GM19351 (cell line): ENCODE measurements at regions not wholly inside any gene's neighbourhood (a gene's known extent, or its start where the extent isn't known, plus 50 kb on each side); places are given as distances from the start of the nearest gene placed in this dataset.

Experiments
- ATAC-seq: cut with Tn5 transposase; IDR thresholded peaks from one replicate; pipeline ENCODE4 v1.9.1; 2021; ENCODE audit warnings: mild to moderate bottlenecking, moderate library complexity; ENCODE audit not compliant: unreplicated experiment

DNA sequence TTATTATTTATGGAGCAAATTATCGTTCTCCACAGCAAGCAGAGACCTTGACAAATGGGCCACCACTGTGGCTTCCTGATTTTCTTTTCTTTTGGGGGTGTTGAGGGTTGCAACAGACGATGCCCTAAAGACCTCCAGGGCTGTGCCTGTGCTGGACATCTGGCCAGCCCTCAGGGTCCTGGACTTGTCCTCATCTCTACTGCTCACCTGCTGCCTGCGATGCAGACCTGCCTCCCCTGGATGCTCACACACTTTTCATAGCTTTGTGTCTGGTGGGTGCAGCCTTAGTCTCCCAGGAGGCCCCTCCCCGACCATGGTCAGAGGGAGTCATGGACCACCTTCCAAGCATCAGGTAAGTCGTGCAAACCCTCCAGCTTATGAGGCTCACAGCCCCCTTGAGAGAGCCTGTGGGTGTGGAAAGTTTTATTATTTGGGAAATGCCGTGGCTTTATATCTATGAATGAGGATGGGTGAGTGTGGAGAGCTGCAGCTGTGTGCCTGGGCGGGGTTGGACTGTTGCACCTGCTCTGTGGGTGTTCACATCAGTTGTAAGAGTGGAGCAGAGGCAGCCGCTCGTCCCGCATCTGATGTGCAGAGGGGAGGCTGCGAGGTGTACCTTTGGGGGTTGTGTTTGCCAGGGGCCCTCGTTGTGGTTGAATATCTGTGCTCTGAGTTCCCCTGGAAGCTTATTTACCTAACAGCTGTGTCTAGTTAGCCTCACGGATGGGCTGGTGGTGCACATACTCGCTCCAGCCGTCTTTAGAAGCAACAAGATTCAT lies 126.3 kb upstream of the IRX4 start:
- ATAC-seq = no peak

DNA sequence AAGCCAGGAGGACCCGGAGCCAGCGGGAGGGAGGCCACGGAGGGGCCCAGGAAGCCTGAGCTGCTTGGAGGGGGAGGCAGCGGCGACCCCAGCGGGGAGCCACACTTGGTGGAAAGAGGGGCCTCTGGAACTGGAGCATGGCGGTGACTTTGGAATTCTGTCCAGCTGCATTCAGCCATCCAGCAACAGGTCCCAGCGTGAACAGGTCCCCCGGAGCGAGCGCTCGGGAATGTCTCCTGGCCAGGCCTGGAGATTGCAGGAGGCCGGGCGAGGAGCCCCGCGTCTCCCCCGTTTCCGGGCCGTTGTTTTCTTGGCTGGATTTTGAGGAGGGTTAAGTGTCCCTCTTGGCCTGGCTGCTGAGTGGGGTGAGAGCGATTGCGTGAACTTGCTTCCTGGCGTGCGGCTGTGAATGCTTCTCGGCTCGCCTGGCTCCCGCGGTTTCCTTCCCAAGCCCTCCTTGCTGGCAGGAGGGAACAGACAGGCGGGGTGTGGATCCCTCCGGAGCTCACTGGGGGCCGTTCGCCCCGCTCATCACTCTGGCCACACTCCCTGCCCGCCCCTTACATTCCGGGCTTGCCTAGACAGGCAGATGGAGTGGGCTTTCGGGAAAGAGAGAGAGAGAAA lies 125.3 kb upstream of the IRX4 start:
- ATAC-seq = no peak

DNA sequence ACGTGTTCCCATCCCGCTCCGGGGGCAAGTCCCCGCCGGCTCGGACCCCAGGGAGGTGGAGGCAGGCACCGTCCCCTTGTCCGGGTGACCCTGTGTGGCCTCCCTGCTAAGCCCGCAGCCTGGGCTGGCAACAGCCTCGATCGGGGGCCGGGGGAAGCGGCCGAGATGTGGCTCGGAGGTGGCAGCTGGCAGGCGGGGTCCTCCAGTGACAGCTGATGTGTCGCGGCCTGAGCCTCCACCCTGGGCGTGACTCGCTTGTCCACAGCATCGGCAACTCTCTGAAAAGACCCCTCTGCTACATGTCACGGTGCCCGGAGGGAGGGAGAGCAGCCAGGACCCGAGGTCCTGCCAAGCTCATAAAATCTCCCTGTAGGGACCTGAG lies 124.8 kb upstream of the IRX4 start:
- no peak for ATAC-seq

DNA sequence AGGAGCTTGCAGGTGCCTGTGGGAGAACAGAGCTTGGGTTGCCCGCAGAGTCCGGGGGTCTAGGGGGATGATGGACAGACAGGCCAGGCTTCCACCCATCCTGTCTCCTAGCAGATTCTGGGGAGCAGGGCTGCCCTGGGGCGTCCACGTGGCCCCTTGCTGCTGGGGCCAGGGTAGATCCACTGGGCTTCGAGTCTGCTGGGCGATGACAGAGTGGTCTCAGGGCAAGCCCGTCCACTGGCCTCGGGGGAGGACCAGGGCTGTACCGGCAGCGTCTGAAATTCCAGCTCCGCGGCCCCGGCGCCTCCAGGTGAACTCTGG lies 124.2 kb upstream of the IRX4 start:
- no peak for ATAC-seq

DNA sequence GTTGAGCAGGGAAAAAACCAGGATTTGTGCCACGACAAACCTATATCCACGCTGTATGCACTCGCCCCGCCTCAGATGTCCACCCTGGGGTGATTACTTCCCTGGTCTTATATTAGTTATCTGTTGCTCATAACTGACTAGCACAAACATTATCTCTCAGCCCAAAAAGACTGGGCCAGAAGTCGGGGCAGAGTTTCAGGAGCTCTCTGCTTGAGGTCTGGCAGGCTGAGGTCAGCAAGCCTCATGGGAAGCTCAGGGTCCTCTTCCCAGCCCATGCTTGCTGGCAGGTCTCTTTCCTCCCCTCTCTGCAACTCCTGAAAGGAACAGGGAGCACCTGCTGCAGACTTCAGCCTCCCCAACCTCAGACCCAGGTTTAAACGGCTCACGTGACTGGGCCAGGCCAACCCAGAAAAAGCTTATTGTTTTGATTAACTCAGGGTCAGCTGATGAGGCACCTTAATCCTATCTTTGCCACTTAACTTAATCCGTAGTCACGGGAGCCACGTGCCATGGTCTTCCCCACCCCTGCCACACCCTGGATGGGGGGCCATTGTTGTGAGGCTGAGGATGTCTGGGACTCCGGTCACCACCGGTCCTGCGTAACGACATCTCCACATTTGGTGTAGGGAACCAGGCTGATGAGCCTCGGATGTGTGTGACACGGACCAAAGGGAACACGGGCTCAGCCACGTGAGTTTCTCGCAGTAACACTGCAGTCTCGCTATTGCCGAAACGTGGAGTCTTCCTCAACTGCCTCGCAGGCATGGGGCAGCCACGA lies 123.7 kb upstream of the IRX4 start:
- ATAC-seq = no peak

DNA sequence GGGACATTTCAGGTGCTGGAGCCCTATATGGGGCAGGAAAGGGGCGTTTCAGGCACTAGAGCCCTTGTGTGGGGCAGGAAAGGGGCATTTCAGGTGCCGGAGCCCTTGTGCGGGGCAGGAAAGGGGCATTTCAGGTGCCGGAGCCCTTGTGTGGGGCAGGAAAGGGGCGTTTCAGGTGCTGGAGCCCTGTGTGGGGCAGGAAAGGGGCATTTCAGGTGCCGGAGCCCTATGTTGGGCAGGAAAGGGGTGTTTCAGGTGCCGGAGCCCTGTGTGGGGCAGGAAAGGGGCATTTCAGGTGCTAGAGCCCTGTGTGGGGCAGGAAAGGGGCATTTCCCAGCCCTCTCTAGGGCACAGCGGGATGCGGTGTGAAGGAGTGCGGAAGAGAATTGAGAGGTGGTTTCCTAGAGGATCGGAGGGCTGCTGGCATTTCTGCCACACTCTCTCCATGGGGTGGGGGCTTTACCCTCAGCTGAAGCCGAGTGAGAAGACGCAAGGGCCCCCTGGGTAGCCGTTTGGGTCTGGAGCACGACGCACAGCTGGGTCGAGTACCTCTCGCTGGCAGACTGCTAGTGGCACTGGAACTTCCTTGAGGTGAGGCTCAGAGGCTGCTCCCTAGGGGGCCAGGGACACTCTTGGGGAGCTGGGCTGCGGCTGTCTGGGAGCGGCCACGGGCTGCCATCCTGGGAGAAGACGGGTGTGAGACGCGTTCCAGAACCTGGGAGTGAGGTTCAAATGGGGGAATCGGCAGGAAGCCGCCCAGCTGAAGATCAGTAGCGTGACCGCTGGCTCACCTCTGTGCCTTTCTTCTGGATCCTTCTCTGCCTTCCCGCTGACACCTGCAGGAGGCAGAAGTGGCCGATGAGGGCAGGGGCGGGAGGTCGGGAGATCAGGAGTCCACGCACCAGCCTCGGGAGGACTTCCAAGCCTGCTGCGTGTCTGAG lies 122.6 kb upstream of the IRX4 start:
- no peak for ATAC-seq

DNA sequence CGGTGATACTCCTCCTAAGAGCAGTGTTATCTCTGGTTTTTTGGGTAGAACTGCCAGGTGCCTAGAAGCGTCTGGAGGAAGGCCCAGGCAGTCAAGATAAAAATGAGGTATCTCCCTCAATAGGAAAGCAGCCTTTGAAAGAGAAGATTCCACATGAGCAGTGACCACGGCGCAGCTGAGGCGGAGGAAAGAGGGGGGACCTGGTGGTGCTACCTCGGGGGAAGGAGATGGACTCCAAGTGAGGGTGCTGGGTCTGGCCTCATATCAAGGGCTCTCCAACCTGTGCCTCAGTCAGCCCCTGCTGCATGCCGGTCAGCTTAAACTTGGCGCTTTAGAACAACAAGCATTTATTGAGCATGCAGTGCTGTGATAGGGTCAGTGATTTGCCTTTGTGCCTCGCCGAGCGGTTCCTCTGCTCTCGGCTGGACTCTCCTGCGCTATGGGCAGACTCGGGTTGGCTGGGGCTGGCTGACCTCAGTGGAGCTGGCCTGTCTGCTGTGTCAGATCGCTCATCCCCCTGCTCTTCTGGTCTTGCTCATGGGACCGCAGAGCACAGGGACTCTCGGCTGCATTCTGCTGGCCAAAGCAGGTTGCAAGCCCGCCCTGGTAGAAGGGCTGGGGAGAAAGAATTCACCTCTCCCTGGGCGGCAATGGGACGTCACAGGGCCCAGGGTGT lies 121.1 kb upstream of the IRX4 start:
- no peak for ATAC-seq

DNA sequence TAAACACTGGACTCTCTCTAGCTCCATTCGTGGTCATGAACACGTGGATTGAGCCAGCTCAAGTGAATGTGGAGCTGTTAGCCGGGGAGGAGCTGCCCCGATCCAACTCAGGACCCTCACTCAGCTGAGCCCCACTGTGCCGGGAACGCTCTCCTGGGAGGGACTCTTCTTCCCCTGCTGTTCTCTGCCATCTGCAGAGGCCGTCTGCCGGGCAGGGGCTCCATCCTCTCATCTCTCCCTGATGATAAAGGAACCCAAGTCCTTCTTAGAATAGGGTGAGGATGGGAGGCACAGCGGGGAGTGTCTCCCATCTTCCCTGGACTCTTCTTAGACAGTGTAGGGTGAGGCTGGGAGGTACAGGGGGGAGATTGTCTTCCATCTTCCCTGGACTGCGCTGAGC lies 120.5 kb upstream of the IRX4 start:
- ATAC-seq = no peak

DNA sequence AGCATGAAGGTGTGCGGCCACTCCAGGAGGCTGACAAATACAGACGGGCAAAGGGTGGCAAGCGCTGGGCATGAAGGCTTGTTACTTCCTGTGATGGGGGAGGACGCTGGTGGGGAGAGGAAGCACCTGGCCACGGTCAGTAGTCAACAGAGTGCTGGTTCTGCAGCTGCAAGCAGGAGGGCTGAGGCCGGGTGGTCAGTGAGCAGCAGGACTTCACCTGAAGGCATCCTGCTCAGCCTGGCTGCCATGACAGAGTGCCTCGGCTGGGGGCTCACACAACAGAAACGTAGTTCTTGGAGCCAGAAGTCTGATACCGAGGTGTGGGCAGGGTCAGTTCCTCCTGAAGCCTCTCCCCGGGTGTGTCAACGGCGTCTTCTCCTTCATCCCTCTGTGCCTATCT lies 118.6 kb upstream of the IRX4 start:
- ATAC-seq = no peak

DNA sequence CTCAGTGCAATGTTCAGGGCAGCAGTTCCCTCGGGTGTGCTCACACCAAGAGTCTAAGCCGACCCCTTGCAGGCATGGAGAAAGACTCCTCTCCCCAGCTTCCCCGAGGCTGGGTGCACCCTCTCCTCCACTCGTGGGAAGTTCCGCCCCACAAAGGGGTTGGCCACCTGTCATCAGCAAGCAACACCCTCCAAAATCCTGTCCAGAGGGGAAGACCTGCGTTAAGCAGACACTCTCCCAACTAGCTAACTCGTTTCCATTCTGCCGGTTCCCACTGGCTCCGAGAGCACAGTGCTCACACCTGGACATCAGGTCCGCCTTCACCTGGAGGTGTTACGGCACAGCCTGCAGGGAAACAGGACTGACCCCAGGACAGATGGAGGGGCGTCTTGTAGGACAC lies 117.9 kb upstream of the IRX4 start:
- no peak for ATAC-seq

DNA sequence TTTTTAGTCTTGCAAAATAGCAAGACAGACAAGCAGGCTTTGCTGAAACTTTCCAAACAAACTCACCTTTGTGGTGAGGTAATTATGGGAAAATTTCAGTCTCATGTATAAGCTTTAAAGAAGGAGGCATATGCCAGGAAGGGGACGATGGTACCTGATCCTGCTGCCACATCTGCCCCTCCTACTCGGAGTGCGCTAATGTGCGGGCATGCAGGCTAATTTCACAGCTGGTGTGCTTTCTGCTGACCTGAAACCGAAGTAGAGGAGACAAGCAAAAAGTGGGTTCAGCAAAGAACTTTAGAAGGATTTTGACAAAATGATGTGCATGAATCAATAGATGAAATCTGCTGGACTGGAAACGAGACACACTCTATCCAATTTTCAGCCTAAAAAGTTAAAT lies 117.1 kb upstream of the IRX4 start:
- no peak for ATAC-seq

DNA sequence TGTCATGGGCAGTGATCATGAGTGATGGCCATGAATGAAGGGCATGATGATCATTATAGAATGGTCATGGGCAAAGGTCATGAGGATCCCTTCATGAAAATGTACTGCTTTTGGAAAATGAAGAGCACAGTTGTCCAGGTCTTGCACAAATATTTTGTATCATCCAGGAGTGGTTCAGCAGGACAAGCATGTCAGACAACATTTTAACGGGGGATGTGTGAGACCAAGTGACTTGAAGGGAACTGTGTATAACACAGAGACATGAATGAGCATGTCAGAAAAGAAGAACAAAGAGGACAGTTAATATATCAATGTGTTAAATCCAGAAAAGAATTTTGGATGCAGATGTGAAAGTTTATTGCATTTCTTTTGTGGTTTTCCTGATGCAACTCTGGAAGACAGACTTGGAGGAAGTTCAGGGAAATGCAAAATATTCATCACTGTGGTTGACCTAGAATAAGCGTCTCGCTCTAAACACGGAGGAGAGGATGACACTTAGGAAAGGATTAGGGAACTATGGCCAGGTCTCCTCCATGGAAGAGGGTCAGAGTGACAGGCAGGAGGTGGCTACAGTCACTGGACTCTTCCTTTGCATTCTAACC lies 116.1 kb upstream of the IRX4 start:
- ATAC-seq = no peak

DNA sequence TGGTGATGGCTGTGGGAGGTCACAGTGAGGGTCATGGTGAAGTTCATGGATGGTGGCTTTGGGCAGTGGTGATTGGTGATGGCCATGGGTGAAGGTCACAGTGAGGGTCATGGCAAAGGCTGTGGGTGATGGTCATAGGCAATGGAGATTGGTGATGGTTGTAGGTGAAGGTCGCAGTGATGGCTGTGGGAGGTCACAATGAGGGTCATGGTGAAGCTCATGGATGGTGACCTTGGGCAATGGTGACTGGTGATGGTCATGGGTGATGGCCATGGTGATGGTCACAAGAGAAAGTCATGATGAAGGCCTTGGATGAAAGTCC lies 115.6 kb upstream of the IRX4 start:
- ATAC-seq = no peak

DNA sequence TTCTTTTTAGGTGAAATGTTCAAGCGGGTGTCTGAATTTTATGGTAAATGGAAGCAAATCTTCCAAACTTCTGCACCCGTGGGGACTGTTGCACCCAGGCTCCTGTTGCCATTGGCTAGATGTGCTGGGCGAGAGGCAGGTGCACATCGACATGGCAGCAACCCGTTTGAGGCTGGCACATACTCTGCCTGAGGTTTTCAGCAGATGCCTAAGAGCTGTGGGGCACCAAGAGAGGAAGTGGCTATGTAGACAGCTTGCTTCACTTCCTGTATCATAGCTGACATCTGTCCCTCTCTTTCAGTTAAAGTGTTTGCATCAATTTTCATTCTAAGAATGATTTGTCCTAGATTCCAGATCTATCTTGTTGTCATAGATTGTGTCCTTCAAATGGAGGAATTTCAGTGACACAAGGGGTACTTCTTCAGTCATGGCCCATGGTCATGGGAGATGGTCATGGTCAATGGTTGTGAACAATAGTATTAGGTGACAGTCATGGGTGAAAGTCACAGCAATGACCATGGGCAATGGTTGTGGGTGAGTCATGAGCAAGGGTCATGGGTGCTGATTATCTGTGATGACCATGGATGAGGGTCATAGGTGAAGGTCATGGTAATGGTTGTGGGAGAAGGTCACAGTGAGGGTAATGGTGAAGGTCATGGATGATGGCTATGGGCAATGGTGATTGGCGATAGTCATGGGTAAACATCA lies 115.1 kb upstream of the IRX4 start:
- no peak for ATAC-seq

DNA sequence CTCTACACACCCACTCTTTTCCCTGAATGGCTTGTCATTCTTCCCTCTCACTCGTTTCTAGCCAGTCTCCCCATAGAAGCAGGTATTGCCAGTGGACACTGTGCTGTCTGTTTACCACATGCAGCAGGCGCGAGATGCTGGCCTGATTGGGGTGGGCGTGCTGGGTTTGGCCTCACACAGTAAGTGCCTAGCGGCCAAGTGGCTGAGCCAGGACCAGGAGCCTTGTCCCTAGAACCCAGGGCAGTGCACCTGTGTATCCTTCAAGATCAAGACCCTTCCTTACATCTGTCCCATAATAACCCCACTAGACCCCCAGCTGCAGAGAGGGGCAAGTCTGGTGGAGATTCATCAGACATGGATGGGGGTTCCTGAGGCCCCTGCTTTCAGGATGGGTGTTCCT lies 112.8 kb upstream of the IRX4 start:
- no peak for ATAC-seq

DNA sequence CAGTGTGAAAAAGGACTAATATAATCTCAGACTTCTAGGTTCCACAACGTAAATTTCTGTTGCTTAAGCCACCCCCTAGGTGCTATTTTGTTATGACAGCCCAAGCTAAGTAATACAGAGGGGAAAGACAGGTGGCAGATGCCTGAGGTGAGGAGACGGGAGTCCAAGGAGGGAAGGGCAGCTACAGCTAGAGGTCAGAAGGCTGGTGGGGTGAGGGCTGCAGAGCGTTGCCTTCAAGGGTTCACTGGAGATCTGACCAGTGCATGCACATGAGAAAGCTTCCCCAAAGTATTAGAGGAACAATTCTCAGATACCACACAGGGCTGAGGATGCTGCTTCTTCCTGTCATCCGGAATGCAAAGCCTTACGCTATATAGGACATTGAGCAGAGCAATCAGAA lies 104.7 kb upstream of the IRX4 start:
- no peak for ATAC-seq

DNA sequence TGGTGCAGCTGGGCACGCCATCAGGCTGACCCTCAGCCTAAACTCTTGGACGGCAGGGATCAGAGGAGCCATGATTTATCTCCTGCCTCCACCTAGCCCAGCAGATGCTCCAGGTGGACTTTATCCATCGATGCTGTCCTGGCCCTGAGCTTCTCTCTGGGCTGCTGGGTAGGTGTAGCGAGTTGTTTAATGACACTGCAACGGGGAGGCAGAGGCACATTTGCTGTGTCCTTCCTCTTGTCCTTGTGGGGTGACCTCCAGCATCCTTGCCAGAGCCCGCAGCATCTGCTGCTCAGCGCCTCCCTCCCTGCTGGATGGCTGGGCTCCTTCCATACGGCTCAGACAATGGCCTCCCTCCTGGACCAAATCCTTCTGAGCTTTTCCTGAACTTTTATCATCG lies 103.1 kb upstream of the IRX4 start:
- ATAC-seq = no peak

DNA sequence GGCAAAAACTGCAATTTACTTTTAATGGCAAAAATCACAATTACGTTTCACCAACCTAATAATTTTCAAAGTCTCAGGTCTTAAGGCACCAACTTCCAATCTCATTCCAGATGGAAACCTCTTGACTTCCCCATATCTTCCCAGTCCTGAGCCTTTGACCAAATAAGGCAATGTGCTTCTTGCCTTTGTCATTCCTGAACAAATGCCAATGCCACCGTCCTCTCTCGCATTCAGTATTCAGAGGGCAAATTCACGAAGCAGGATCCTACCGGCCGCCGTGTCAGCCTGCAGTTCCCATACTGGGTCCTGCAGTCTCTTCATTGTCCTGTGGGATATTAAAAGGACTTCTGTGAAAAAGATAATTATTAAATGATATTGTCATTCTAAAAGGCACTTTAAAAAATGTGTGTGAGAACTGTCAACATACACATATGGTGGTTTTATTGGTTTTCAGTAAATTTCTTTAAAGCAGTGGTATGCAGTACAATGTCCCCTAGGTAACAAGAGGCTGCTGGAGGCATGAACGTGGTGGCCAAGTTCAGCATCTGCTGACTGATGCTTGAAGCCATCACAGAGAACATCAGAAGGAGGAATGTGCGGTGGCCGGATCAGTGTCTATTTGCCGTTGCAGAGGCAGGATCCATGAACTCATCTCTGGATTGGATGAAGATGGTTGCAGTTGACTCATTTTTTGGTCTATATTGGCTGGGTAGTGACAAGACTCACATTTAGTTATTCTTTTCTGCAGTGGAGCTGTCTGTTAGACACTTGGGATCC lies 101.4 kb upstream of the IRX4 start:
- ATAC-seq = no peak

DNA sequence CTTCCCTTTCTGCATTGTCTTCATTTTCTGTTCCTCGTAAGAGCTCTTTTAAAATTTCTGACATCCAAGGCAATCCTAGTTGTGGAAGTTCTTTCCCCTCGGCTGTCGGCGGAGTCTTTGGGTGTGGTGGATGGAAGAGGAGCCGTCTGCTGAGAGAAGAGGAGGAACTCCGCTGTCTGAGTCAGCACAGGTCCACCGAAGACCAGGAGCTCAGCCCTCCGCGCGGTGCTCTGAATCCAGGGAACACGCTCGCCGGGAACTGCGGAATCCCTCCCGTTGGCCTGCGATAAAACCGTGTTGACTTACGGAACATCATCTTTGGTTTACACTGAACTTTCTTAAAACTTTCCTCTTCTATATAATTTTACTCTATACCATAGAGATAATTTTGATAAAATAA lies 100.7 kb upstream of the IRX4 start:
- no peak for ATAC-seq
